NCI-H526 treated with DMSO at 0.1 percent for 48 hours (cell line): ENCODE measurements at regions not wholly inside any gene's neighbourhood (a gene's known extent, or its start where the extent isn't known, plus 50 kb on each side); places are given as distances from the start of the nearest gene placed in this dataset.
"Not testable (repeated sequence)": the region's sequence is repeated elsewhere in the genome, so short reads cannot be mapped to it uniquely, and the experiment has no call there.

Experiments used
- DNase-seq: peaks from one replicate; lab custom pipeline; 2025; lab: John Stamatoyannopoulos, UW

DNA sequence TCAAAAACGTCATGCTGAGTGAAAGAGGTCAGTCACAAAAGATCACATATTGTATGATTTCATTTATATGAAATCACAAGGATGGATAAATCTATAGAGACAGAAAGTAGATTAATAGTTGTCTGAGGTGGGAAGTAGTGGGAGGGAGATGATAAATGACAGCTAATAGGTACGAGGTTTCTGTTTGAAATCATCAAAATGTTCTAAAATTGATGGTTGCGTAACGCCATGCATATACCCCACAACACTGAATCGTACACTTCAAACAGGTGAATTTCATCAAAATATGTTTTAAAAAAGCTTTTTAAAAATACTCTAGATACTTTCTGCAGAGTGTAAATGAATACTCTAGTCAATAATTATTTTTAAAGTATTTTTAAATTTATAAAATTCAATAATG lies 303.0 kb upstream of the STAC start:
- no peak for DNase-seq

DNA sequence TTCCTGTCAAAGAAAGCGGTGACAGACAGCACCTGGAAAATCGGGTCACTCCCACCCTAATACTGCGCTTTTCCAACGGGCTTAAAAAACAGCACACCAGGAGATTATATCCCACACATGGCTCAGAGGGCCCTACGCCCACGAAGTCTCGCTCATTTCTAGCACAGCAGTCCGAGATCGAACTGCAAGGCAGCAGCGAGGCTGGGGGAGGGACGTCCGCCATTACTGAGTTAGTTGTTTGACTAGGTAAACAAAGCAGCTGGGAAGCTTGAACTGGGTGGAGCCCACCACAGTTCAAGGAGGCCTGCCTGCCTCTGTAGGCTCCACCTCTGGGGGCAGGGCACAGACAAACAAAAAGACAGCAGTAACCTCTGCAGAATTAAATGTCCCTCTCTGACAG lies 297.3 kb upstream of the STAC start:
- DNase-seq, result not testable (repeated sequence)

DNA sequence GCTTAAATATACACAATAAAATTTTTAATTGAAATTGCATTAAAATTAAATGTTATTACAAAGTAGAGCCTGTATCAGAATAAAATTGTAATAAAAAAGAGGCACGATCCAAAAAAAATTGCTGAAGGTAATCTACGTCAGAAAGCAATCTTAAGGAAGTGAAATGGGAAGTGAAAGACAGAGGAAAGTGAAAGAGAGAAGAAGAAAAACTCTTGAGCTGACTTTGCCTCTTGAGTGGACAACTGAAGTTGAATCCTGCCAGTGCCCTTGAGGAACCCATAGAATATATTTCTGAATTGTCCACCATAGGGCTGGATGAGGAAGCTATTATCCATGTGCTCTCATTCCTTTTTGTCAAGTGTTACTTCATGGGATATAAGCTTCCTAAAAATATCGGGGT lies 285.1 kb upstream of the STAC start:
- no peak for DNase-seq

DNA sequence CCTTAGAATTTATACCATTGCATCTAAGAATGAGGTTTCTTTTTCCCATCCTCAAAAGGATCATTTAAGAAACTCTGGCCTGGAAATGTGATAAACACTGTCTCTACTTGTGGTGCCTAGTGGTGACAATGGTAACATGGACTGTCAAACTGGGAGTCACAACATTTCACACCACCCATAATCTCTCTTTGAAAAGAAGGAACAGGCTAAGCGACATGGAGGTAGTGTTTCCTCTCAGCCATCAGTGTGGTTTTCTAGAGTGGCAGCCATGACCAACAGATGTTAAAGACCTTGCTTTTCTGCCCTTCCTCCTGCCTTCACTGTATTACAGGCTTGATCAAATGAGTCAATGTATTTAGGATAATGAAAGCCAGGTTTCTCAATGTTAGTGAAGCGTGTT lies 283.1 kb upstream of the STAC start:
- DNase-seq, result no peak

DNA sequence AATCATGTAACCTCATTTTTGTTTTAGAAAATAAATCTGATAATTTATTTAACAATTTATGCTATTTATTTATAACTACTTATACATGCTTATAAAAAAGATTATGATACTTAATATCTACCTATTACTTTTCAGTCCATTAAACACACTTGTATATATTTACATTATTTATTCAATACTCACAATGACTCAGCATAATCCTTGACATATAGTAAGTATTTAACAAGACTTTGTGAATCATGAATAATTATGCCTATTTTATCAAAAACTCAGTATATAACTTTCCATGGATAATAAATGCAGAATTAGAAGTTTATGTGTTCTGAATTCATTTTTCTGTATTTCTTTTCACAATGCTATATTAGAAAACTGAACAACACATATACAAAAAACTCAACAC lies 266.0 kb upstream of the STAC start:
- no peak for DNase-seq

DNA sequence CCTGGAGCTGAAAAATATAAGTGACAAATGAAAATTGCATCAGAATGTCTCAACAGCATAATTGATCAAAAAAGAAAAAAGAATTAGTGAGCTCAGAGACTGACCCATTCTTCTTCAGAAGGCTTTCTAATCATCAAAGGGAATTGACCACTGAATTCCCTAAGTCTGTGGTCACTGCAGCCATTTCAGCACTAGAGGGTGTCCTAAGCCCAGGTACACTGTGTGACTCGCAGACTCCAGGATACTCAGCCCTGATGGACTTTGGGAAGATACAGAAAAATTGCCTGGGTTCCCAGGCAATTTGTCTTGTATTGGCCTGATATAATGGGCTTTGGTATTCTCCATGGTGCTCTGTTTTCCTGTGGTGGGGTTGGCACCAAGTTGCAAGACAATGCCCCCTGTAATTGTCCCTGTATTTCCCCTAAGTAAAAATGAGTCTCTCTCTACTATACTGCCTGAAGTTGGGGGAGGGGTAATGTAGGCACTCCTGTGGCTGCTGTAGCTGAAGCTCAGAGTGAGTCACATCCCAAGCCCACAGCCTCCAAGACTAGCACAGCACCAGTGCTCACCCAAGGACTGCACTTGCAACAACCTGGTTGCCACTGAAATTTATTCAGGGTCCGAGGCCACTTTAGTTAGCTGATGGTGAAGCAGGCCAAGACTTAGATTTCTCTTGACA lies 256.0 kb upstream of the STAC start:
- no peak for DNase-seq

DNA sequence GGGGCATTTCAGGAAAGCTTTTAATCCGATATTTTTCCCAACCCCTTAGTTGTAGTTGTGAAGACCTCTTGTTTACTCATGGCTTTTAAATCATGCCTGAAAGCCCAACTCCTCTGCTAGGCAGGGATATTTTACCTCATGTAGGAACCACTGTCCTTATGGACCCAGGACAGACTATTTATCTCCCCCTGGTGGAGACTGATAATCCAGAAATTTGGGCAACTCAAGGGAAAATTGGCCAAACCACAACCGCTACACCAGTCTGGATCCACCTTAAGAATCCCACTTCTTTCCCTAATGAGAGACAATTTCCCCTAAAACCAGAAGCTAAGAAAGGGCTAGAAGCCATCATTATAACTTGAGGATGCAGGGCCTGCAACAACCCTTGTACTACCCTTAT lies 248.1 kb upstream of the STAC start:
- no peak for DNase-seq

DNA sequence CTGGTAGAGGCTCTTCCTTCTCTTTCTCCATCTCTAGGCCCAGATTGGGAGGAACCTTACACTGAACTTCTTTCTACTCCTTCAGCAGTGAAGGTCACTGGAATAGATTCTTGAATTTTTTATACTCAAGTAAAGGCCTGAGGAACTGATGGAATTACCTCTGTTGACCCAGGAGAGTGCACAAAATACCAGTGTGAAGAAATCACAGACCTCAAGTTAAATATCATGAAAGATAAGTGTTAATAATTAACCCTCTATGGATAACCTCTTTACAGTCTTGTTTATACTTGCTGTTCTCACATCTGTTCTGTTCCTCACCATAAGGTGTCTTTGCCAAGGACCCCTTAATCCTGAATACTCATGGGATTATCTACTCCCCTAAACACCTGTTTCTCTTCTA lies 244.4 kb upstream of the STAC start:
- no peak for DNase-seq

DNA sequence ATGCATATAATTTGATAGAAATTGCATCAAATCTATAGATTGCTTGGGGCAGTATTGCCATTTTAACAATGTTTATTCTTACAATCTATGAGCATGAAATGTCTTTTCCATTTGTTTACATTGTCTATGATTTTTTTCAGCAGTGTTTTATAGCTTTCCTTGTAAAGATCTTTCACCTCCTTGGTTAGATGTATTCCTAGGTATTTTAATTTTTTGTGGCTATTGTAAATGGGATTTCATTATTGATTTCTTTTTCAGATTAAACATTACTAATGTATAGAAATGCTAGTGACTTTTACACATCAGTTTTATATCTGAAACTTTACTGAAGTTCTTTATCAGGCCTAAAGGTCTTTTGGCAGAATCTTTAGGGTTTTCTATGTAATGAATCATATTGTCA lies 237.6 kb upstream of the STAC start:
- no peak for DNase-seq

DNA sequence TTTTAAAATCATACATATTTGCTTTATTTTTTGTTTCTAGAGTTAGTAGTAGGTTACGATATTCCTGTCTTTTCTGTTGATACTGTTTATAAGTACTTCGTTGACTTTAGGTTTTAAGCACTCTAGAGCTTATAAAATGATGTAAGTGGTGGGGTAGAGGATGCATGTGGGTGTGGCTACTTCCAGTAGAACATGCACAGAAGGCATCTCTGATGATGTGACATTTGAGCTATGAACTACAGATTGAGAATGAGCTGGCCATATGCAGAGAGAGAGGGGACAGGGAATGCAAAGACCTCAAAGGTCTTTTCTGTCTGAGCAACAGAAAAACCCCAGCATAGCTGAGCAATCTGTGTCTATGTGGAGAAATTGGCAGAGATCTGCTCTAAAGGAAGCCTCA lies 233.9 kb upstream of the STAC start:
- DNase-seq, result no peak

DNA sequence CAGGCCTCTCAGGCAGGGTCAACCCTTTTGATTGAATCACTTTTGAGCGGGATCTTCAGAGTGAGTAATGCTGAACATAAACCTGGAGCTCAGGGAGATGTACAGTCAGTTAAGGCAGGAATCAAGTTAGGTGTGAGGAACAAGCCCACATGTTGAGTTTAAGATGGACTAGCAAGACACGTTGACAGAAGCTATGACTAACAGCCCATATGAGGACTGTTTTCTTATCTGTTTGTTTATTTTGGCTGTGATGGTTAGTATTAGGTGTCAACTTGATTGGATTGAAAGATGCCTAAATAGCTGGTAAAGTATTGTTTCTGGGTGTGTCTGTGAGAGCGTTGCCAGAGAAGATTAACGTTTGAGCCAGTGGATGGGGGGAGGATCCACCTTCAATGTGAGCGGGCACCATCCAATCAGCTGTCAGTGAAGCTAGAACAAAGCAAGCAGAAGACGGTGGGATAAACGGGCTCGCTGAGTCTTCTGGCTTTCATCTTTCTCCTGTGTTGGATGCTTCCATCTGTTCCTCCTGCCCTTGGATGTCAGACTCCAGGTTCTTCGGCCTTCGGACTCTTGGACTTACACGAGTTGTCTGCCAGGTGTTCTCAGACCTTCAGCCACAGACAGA lies 232.3 kb upstream of the STAC start:
- DNase-seq, result no peak

DNA sequence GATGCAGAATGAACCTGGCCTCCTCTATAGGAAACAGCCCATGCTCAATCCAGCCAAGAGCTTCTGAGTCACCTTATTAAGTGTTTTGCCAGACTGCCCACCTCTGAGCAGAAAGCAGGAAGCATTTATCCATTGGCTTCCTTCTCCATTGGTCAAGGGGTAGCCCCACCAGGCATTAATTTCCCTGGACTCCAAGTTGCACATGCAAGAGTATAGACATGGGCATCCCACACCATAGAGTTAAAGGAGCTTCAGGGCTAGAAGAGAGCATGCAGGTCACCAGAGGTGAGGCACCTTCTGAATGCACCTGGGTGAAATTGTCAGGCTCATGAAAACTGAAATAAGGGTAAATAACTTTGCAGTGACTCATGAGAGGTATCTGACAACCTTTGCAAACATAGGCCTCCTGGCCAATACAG lies 230.8 kb upstream of the STAC start:
- DNase-seq, result no peak

DNA sequence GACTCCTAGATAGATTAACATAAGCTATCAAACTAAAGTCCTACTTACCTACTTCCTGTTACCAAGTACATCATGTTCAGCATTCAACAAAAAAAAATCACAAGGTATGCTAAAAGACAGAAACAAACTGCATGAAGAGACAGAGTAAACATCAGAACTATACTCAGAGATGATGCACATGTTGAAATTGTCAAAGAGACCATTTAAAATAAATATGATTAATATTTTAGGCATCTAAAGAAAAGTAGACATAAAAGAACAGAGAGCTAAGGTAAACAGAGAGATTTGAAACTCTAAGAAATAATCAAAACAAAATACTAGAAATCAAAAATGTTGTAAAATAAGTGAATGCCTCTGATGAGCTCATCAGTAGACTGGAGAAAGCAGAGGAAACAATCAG lies 224.8 kb upstream of the STAC start:
- DNase-seq, result no peak

DNA sequence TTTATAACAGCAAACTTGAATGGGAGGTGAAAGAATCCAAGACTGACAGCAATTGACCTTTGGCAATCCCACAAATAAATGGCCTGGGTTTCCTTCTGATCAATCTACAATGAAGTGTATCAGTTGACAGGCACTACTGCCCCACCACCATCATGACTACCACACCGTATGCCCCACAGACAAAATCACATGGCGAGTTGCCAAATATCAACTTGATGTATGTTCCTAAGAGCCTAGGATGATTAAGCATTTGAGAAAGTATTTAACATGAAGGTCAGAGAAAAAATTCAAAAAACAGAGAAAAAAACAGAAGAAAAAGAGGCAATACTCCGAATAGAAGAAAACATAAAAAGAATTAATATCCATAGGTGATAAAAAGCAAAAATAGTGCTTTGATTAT lies 215.9 kb upstream of the STAC start:
- DNase-seq, result no peak

DNA sequence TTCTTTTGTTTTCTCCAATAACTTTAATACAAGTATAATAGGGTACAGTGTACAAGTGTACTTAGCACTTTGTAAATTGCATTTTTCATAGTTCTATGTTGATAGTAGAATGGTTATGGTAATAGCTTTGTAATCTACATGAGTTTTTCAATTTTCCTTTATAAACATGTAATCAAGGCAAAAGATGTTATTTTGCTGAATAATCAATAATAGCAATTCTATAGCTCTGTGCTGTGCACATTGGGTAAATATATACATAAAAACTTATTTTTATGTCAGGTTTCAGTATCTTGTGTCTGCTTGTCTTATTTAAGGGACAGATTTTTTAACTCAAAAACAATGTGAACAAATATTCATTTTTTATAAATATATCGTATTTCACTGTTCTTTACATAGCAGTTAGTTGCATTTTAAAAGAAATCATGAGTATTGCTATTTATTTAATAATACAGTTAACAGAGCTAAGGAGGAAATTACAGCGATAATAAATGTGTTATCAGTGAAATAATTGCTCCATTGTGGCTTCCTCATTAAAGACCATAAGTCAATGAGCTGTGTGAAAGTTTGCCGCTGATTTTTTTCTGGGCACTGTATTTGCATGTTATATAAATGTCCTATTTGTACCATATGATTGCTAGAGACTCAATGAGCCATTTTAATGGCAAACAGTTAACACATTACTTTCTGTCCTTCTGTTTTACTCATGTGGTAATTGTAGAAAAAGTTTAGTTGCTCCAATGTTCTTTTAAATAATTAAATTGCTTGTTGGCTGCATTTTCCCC lies 214.6 kb upstream of the STAC start:
- DNase-seq, result no peak

DNA sequence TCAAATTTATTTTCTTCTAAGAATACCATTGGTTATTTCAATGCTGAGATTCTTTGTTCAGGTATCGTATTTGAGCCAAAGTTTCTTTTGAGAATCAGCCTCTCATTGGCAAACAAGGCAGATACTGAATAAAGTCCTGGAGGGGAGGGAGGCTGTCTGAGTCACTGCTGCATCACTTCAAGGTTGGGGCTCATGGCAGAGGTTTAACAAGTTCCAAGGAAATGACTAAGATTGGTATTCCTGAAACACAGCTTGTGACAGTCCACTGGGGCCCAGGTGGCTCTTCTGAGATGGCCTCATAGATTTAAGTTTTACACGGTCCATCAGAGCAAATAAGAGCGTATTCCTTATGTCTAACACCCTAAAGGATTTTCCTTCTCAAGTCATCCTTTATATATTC lies 213.8 kb upstream of the STAC start:
- DNase-seq, result no peak

DNA sequence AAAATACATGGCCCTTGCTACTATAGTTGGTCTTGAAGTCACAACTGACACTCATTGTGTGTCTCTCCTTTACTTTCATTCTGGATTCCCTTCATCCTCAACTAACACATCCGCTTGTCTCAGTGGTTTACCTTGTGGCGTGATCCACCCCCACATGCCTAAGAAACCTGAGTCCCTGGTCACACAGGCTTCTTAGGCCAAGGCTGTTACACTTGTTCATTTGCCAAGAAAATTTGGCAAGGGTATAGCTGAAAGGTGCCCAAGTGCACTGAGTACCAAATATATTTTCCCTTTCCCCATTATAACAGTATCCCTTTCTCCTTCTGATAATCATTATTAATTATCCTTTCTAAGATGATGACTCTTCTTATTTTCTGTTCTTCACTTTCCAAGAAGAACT lies 207.6 kb upstream of the STAC start:
- no peak for DNase-seq

DNA sequence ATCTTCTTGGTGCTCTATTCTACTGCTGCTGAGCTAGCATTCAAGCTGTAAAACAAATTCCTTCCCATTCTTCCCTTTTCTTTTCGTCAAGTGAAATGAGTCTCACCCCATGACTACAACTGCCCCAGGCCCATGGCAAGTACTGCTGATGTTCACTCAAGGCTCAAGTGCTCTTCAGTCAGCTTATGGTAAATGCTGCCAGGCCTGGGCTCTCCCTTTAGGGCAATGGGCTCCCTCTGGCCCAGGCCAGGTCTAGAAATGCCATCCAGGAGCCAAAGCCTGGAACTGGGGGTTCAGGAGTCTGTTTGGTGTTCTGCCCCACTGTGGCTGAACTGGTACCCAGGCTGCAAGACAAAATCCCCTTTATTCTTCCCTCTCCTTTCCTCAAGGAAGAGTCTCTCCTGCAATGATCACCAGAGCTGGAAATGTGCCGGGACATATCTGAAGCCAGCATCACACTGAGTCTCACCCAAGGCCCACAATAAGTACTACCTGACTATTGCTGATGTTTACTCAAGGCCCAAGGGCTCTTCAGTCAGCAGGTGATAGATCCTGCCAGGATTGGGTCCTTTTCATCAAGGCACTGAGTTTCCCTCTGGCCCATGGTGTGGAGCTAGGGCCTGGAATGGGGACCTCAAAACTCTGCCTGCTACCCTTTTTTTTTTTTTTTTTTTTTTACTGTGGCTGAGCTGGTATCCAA lies 205.0 kb upstream of the STAC start:
- no peak for DNase-seq

DNA sequence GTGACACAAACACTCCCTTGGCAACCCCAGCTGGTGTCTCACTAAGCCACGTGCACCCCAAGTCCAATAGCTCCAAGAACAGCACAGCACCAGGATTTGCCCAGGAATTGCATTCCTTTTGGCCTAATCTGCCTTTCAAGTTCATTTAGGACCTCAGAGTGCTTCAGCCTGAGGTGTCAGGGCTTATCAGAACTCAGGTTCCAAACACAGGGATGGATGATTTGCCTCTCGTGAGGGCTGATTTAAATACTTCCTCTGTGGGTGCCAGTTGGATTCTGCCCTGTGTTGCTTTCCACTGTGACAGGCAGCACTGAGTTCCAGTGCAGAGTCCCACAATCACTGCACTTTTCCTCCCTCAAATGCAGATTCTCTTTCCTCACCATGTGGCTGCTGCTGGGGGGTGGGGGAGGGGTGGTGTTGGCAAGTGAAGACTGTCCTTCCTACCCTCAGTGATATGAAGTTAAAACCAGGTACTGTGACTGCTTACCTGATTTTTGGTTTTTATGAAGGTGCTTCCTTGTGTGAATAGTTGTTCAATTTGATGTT lies 204.3 kb upstream of the STAC start:
- no peak for DNase-seq

DNA sequence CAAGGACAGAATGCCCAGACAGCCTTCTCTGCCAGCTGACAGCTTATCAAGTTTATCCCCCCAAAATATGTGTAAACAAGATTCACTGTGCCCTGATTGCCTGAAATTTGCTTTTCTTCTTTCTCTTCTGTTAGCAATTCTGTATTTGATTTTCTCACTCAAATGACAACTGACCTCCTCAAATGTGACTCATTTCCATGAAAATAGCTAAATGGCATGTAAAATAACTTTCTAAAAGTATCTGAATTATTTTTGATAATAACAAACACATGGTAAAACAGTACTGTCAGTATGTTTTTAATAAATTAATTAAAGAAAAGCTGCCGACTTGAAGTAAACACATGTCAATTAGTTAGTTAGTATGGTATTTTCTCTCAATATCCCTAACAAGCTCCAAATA lies 202.3 kb upstream of the STAC start:
- DNase-seq, result no peak

DNA sequence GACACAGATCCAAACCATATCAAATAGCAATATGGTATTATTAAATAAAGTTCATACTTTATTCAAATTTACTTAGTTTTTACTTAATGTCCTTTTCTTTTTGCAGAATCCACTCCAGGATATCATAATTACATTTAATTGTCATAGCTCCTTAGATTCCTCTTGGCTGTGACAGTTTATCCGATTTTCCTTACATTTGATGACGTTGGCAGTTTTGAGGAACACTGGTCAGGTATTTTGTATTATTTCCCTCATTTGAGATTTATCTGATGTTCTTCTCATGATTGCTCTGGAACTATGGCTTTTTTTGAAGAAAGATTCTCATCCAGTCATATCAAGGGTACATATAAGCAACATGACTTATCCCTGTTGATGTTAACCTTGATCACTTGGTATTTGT lies 198.3 kb upstream of the STAC start:
- no peak for DNase-seq

DNA sequence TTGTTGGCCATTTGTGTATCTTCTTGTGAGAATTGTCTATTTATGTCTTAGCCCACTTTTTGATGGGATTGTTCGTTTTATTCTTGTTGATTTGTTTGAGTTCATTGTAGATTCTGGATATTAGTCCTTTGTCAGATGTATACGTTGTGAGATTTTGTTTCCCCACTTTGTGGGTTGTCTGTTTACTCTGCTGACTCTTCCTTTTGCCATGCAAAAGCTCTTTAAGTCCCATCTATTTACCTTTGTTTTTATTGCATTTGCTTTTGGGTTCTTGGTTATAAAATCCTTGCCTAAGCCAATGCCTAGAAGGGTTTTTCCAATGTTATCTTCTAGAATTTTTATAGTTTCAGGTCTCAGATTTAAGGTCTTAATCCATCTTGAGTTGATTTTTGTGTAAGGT lies 193.1 kb upstream of the STAC start:
- DNase-seq, result not testable (repeated sequence)

DNA sequence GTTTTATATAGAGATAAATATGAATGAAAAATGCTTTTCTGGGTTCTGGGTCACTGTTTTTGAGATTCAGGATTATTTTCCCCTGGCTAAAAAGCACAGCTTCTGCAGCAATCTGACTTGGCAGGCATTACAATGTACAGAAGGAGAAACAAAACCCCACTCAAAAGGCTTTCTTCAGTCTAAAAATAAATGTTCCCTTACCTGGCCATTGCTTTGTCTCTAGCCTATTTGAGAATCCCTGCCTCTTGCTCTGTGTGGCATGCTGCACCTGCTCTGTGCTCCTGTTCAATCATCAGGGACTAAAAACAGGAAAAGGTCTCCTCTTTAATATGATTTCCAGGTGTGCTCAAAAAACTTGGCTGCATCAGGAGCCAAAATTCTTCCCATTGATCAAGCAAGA lies 187.4 kb upstream of the STAC start:
- DNase-seq, result no peak
